ENCODE measurements at regions not wholly inside any gene's neighbourhood (a gene's known extent, or its start where the extent isn't known, plus 50 kb on each side); places are given as distances from the start of the nearest gene placed in this dataset.

- DNase-seq = no peak
Observed at GRCh38 chr5:133794771-133795415, 173.5 kb downstream of the C5orf15 start.

DNA sequence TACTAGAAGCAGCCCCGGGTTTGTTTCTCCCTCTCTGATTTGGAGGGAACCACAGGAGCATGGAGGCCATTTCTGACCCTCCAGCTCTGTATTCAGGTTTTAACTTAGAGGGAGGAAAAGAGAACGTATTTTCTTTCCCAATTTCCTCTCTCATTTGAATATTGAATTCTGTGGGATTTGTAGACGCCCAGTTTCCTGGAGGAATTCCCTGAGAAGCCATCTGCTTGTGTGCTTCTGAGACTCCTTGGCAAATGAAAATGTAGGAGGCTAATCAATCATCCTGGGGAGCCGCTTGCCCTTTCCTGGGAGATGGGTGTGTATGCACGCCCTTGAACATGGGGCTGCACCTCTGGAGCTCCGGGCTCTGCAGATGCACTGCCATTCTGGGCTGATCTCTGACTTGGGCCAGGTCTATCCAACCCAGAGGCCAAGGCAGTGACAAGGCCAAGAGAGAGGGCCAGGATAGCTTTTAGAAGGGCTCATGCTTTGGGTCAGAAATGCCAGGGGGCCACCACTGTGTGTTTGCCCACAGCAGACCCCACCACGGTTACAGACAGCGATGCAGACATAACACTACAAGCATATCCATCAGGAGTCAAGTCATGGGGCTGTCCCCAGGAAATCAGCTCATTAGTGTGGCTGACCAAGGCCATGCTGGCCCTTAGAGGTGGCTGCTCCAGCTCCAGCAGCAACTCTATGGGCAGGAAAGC is 174.5 kb downstream of the C5orf15 start:
- DNase-seq = no peak

GRCh38 chr5:133792655-133793054 is 175.8 kb downstream of the C5orf15 start:
- DNase-seq = no peak

DNA sequence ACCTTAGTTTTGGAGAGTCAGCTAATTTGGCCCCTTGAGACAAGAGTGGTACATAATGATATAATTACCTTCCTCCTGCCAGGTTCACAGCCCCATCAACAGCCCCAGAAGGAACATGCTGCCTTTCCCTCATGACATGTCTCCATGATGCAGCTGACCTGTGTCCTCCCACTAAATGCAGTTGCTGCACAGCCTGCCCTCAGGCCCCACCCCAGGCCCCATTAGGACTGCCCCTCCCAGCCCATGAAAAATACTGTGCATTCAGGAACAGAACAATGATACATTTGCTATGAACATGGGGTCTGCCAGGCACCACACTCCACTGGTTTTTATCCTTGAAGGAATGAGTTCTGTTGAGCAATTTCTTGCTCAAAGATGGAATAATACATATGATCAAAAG is 176.4 kb downstream of the C5orf15 start:
- DNase-seq = no peak

- no peak for DNase-seq
Observed at GRCh38 chr5:133790898-133791297, 177.5 kb downstream of the C5orf15 start.

- no peak for DNase-seq
Observed at GRCh38 chr5:133789428-133789827, 177.1 kb upstream of the FSTL4 start.

- DNase-seq = no peak
Observed at GRCh38 chr5:133788121-133788520, 175.8 kb upstream of the FSTL4 start.

DNA sequence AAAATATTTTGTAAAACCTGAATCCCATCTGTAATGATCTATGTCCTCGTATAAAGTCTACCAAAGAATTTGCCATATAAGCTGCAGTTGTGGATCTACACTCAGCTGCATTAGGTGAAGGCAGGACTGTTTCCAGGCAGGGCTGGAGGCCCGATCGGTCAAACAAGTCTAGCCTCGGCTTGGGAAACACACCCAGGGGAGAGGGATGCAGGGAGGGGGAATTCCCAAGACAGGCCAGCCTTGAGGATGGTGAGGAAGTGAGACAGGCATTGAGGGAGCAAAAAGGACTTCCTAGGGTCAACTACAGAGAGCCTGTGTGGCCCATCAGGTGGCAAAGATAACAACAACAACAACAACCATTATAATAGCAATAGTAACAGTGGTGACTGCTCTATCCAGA is 174.1 kb upstream of the FSTL4 start:
- no peak for DNase-seq

- DNase-seq = no peak
Observed at GRCh38 chr5:133785182-133785581, 172.8 kb upstream of the FSTL4 start.

DNA sequence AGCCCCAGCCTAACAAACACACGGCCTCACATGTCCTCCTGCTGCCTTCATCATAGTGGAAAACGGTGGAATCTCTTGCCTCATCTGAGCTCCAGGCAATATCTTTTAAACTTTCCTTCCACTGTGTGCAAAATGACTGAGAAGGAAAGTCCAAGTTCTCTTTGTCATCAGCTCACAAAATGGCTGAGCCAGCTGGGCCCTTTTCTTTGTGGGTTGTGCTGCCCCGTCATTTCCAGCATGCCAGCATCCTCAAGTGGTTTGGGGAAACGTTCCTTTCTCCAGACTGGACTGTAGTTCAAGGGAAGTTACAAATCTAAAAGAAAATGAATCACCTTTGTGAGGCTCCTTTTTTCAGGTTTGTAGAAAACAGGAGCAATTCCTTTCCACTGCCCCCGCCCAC is 171.1 kb upstream of the FSTL4 start:
- no peak for DNase-seq

DNA sequence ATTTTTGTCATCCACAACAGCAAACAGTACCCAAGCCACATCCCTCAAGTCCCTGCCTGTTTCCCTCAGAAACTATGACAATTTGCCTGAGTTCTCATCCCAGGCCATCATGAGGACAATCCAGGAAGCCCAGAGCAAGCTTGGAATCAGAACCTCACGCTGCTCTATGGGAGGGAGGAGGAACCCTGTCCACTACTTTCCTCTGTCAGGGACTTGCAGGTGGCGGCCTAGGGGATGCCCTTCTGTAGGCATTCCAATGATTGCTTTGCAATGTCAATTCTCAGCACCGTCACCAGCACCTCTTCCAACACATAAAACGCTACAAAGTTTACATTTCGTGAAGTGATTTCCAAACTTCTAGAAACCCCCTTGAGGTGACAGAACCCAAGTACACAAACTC is 170.4 kb upstream of the FSTL4 start:
- DNase-seq = no peak

DNA sequence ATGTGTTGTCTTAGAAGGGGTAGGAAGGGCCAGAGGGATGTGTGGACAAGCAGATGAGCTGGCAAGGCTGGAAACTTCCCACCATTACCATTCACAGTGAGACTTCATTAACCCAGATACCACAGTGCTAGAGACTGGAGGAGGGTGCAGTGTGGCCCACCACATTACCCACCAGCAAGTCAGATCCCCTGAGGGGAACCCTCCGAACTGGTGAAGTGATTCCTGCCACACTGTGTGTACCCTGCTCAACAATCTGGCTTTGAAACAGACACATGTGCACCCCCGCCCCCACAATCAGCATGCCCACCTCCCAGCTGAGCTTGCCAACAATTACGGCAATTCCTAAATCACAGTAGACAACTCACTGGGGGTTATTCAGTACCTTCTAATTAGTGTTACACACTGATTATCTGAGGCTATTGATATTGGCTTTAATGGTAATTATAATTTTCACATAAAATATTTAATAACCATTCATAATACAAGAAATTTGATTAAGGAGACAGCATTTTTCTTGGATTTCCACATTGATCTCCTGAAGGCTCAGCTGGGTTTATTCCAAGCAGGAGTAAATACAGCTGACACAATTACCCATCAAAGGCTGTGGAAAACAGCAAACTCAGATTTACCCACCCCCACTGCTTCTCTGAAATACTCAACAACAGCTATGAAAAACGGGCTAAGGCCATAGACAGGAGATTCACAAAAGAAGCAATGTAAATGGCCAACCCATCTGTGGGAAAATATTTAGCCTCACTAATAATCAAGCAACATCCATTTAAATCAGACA is 169.3 kb upstream of the FSTL4 start:
- no peak for DNase-seq

- DNase-seq = no peak
Observed at GRCh38 chr5:133780619-133781280, 168.4 kb upstream of the FSTL4 start.

DNA sequence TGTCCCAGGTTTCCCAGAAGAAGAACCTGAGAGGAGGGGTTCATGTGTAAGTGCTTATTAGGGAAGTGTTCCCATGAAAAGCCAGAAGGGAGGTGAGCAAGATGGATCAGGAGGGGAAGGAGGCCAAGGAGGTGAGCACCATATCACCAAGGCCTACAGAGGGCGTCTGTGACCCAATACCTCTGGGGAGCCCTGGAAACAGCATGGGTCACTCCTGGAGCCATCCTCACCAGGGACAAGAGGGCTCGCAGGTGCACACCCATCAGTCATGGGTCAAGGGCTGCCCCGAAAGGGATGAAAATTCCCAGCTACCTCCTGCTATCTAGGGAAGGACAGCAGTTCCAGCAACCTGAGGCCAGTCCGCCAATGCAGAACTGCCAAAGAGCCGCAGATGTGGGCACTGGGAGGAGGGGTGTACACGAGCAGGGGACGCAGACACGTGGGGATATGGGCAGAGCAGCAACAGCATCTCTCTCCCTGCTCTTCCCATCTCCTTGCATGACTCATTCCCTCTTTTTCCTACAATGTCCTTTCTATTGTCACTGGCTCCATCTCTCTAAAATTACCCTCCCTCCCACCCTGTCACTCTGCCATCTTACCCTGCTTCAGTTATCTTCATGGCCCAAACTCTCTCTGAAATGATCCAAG is 167.6 kb upstream of the FSTL4 start:
- no peak for DNase-seq

DNA sequence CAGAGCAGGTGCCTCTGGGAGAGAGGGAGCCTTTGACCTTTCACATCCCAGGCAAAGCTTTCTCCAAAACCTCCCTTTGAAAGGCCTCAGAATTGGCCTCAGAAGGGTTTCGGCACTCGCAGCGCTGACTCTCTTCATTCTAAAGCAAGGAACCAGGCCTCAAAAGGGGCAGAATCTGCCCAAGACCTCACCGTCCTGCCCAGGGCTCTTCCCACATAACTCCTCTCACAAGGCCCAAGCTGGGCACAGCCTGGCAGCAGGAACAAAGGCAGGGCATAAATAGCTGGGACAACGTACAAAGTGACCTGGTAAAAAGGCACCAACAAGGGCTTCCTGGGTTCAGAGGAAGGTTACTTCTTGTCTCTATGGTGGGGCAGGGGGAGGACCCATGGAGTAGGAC is 166.3 kb upstream of the FSTL4 start:
- DNase-seq = no peak

DNA sequence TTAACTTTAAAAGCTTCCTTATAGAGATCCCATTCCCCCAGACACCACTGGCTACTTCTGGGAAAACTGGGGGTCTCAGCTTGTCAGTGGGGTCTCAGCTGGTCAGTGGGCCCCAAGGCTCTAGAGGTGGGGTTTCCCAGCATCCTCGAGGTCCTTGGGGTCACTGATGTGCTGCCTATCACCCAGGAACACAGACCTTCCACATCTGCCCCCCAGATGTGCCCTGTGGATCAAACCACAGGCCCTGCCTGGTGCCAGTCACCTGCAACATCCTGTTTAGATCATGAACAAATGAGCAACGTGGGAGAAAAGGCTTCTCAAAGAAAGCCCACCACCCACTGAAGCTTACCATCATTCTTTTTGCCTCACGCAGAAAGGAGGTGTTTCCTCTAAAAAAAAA is 165.6 kb upstream of the FSTL4 start:
- DNase-seq = no peak

GRCh38 chr5:133775584-133776304 is 163.4 kb upstream of the FSTL4 start:
- no peak for DNase-seq

GRCh38 chr5:133773247-133774202 is 161.2 kb upstream of the FSTL4 start:
- DNase-seq = no peak

DNA sequence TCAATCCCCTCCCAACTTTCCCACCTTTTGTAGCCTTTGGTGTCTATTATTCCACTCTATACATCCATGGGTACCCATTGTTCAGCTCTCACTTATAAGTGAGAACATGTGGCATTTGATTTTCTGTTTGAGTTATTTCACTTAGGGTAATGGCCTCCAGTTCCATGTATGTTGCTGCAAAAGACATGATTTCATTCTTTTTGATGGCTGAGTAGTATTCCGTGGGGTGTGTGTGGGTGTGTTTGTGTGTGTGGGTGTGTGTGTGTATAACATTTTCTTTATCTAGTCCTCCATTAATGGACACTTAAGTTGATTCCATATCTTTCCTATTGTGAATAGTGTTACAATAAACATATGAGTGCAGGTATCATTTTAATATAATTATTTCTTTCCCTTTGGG is 157.5 kb upstream of the FSTL4 start:
- DNase-seq = no peak

DNA sequence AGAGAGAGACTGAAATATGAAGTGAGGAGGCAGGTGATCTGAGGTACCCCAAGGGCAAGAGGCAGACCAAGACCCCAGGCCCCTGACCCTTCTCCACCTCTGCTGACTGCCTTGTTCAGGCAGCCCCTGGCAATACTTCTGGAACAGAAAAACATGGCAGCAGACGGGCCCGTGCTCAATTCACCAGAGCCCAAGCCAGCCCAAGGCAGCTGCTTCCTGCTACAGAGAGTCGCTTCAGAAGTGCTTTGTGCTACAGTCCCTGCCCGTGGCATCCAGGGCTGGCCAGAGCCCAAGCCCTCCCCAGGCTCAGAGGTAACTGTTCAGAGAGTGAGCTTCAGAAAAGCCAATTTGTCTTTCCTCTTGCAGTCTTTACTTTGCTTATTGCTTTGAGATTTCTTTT is 151.4 kb upstream of the FSTL4 start:
- no peak for DNase-seq

- DNase-seq = no peak
Observed at GRCh38 chr5:133761632-133762031, 149.3 kb upstream of the FSTL4 start.
